Smooth muscle cell (in vitro differentiated cells): ENCODE measurements at regions not wholly inside any gene's neighbourhood (a gene's known extent, or its start where the extent isn't known, plus 50 kb on each side); places are given as distances from the start of the nearest gene placed in this dataset.
A peak's percentile ranks its signal among the peaks of the same experiment; 100 is the strongest.

ENCODE experiments used
- DNase-seq: peaks from one replicate; lab custom pipeline; 2025; ENCODE audit not compliant: unreplicated experiment; lab: John Stamatoyannopoulos, UW
- H2AFZ ChIP-seq: fragments of 200-600 bp; sonication (generic); 2 replicates; pipeline ENCODE4 v1.6.0; 2016; ENCODE audit warnings: antibody characterized with exemption, low read depth, mild to moderate bottlenecking
- H3F3A ChIP-seq: fragments of 200-600 bp; sonication (generic); 2 replicates; pipeline ENCODE4 v1.6.0; 2017; ENCODE audit warnings: antibody characterized with exemption, low read depth
- H3K27ac ChIP-seq: fragments of 200-600 bp; sonication (generic); 2 replicates; pipeline ENCODE4 v1.5.1; 2016; ENCODE audit warnings: low read depth, mild to moderate bottlenecking
- H3K27me3 ChIP-seq: fragments of 200-600 bp; sonication (generic); 2 replicates; pipeline ENCODE4 v1.6.1; 2016; ENCODE audit warnings: low read depth, mild to moderate bottlenecking
- H3K36me3 ChIP-seq: fragments of 200-600 bp; sonication (generic); 2 replicates; pipeline ENCODE4 v1.5.1; 2016; ENCODE audit warnings: low read depth
- H3K4me1 ChIP-seq: fragments of 200-600 bp; sonication (generic); 2 replicates; pipeline ENCODE4 v1.5.1; 2016; ENCODE audit warnings: low read depth
- H3K4me2 ChIP-seq: fragments of 200-600 bp; sonication (generic); 2 replicates; pipeline ENCODE4 v1.6.0; 2016; ENCODE audit warnings: mild to moderate bottlenecking
- H3K4me3 ChIP-seq: fragments of 200-600 bp; sonication (generic); 2 replicates; pipeline ENCODE4 v1.5.1; 2016; ENCODE audit warnings: mild to moderate bottlenecking
- H3K79me2 ChIP-seq: fragments of 200-600 bp; sonication (generic); 2 replicates; pipeline ENCODE4 v1.6.0; 2016; ENCODE audit warnings: low read depth, mild to moderate bottlenecking
- H3K9ac ChIP-seq: fragments of 200-600 bp; sonication (generic); 2 replicates; pipeline ENCODE4 v1.6.0; 2016; ENCODE audit warnings: low read depth
- H3K9me3 ChIP-seq: fragments of 200-600 bp; sonication (generic); replicated peaks from 2 replicates; pipeline ENCODE4 v1.5.1; 2016; ENCODE audit warnings: low read depth
- H4K20me1 ChIP-seq: fragments of 200-600 bp; sonication (generic); 2 replicates; pipeline ENCODE4 v1.6.0; 2016; ENCODE audit warnings: low read depth
- CTCF ChIP-seq: fragments of 200-600 bp; sonication (generic); IDR thresholded peaks from 2 replicates; pipeline ENCODE4 v1.5.1; 2017; ENCODE audit warnings: borderline replicate concordance, mild to moderate bottlenecking, antibody characterized with exemption; ENCODE audit not compliant: insufficient read depth, poor library complexity, severe bottlenecking
- WGBS: methylation state at CpG from one replicate; pipeline ENCODE4 v1.1.7; 2016; ENCODE audit warnings: low lambda C conversion rate; 5-methylcytosine and 5-hydroxymethylcytosine counted together

GRCh38 chr4:152158225-152158624, 377.7 kb downstream of the FBXW7 start:
- Histone ChIP-seq H3K9me3 (no peaks in the 10 kb centered on the region), H3K9ac (no peak overlapping the region), H2AFZ (no peak overlapping the region), H3K4me1 (peaks cover 5% of the 10 kb centered on the region), H3K27me3 (peaks cover 3% of the 10 kb centered on the region), H4K20me1 (no peaks in the 10 kb centered on the region), H3K4me3 (no peak overlapping the region), H3K4me2 (no peak overlapping the region), H3K79me2 (no peaks in the 10 kb centered on the region), H3F3A (no peaks in the 10 kb centered on the region), H3K27ac (no peak overlapping the region), H3K36me3 (no peaks in the 10 kb centered on the region)
- 92% methylated on average over 2 of the region's 2 CpGs for WGBS
- DNase-seq = no peak
- TF ChIP-seq CTCF = no peak

- H3K27ac ChIP-seq = no peak overlapping the region
- 95% methylated on average over 5 of the region's 5 CpGs for WGBS
- no peak for DNase-seq
- TF ChIP-seq CTCF = no peak
- H3F3A ChIP-seq = no peaks in the 10 kb centered on the region
- no peaks in the 10 kb centered on the region for H3K79me2 ChIP-seq
- no peak overlapping the region for H3K4me2 ChIP-seq
- H3K4me1 ChIP-seq = peaks cover 5% of the 10 kb centered on the region
- no peaks in the 10 kb centered on the region for H3K36me3 ChIP-seq
- H3K9me3 ChIP-seq = no peaks in the 10 kb centered on the region
- H4K20me1 ChIP-seq = no peaks in the 10 kb centered on the region
- H3K27me3 ChIP-seq = peaks cover 3% of the 10 kb centered on the region
- no peak overlapping the region for H3K4me3 ChIP-seq
- no peak overlapping the region for H2AFZ ChIP-seq
- no peak overlapping the region for H3K9ac ChIP-seq
Measured at GRCh38 chr4:152157629-152158028, 378.3 kb downstream of the FBXW7 start.

GRCh38 chr4:152156442-152156841, 379.4 kb downstream of the FBXW7 start:
- no peak overlapping the region for H3K4me3 ChIP-seq
- no peaks in the 10 kb centered on the region for H3K36me3 ChIP-seq
- TF ChIP-seq CTCF = no peak
- H3K4me2 ChIP-seq = peak overlapping the region; percentile 61
- H3K27me3 ChIP-seq = peaks cover 3% of the 10 kb centered on the region
- H3K27ac ChIP-seq = no peak overlapping the region
- no peak overlapping the region for H3K9ac ChIP-seq
- H3K4me1 ChIP-seq = no peaks in the 10 kb centered on the region
- no peaks in the 10 kb centered on the region for H3K9me3 ChIP-seq
- H3K79me2 ChIP-seq = no peaks in the 10 kb centered on the region
- no peaks in the 10 kb centered on the region for H3F3A ChIP-seq
- H2AFZ ChIP-seq = no peak overlapping the region
- DNase-seq = no peak
- no peaks in the 10 kb centered on the region for H4K20me1 ChIP-seq
- WGBS = 40% methylated on average over 6 of the region's 6 CpGs

GRCh38 chr4:152155070-152155469, 380.8 kb downstream of the FBXW7 start:
- Histone ChIP-seq H3K79me2 (no peaks in the 10 kb centered on the region), H3K27me3 (peaks cover 3% of the 10 kb centered on the region), H3K9ac (no peak overlapping the region), H4K20me1 (no peaks in the 10 kb centered on the region), H3K4me3 (no peak overlapping the region), H3F3A (no peaks in the 10 kb centered on the region), H3K4me2 (no peak overlapping the region), H3K9me3 (no peaks in the 10 kb centered on the region), H3K36me3 (no peaks in the 10 kb centered on the region), H3K4me1 (no peaks in the 10 kb centered on the region), H2AFZ (no peak overlapping the region), H3K27ac (no peak overlapping the region)
- WGBS = 96% methylated on average over 3 of the region's 3 CpGs
- TF ChIP-seq CTCF = no peak
- no peak for DNase-seq
